Endothelial cell (in vitro differentiated cells): ENCODE measurements at regions not wholly inside any gene's neighbourhood (a gene's known extent, or its start where the extent isn't known, plus 50 kb on each side); places are given as distances from the start of the nearest gene placed in this dataset.
A peak's percentile ranks its signal among the peaks of the same experiment; 100 is the strongest.

Source experiments
- DNase-seq: peaks from one replicate; pipeline ENCODE4 v3.0.0; 2021; ENCODE audit warnings: low spot score
- H3K27ac Mint-ChIP-seq: one replicate; pipeline ENCODE4 v1.8.0; 2021; ENCODE audit warnings: mixed read lengths, inconsistent platforms; ENCODE audit not compliant: unreplicated experiment
- H3K27me3 Mint-ChIP-seq: one replicate; pipeline ENCODE4 v1.8.0; 2021; ENCODE audit warnings: mild to moderate bottlenecking, moderate library complexity, mixed read lengths, inconsistent platforms; ENCODE audit not compliant: unreplicated experiment
- H3K36me3 Mint-ChIP-seq: one replicate; pipeline ENCODE4 v1.8.0; 2021; ENCODE audit warnings: mild to moderate bottlenecking, low read depth, mixed read lengths, inconsistent platforms; ENCODE audit not compliant: unreplicated experiment
- H3K4me1 Mint-ChIP-seq: one replicate; pipeline ENCODE4 v1.8.0; 2021; ENCODE audit warnings: mild to moderate bottlenecking, mixed read lengths, inconsistent platforms; ENCODE audit not compliant: unreplicated experiment
- H3K4me3 Mint-ChIP-seq: one replicate; pipeline ENCODE4 v1.8.0; 2021; ENCODE audit warnings: mild to moderate bottlenecking, mixed read lengths, inconsistent platforms; ENCODE audit not compliant: unreplicated experiment
- H3K9me3 Mint-ChIP-seq: one replicate; pipeline ENCODE4 v1.8.0; 2021; ENCODE audit warnings: mixed read lengths, inconsistent platforms; ENCODE audit not compliant: unreplicated experiment
- CTCF ChIP-seq: fragments of 200-600 bp; sonication (generic); IDR thresholded peaks from one replicate; pipeline ENCODE4 v1.5.0; 2021; ENCODE audit warnings: antibody characterized with exemption; ENCODE audit not compliant: unreplicated experiment

- Mint-ChIP-seq H3K27me3 (peaks cover 10% of the 10 kb centered on the region), H3K27ac (no peak overlapping the region), H3K36me3 (peaks cover 12% of the 10 kb centered on the region), H3K9me3 (peaks cover 9% of the 10 kb centered on the region), H3K4me3 (no peak overlapping the region), H3K4me1 (no peaks in the 10 kb centered on the region)
- TF ChIP-seq CTCF: no peak
- peak; percentile 2 for DNase-seq
Observed at GRCh38 chr15:25169318-25169717, 214.5 kb downstream of the SNRPN start.

GRCh38 chr15:25170113-25170731 is 215.4 kb downstream of the SNRPN start:
- peak; percentile 3 for DNase-seq
- peaks cover 19% of the 10 kb centered on the region for H3K36me3 Mint-ChIP-seq
- H3K9me3 Mint-ChIP-seq: peaks cover 16% of the 10 kb centered on the region
- no peaks in the 10 kb centered on the region for H3K4me1 Mint-ChIP-seq
- no peak overlapping the region for H3K4me3 Mint-ChIP-seq
- no peak for TF ChIP-seq CTCF
- H3K27ac Mint-ChIP-seq: no peak overlapping the region
- peaks cover 15% of the 10 kb centered on the region for H3K27me3 Mint-ChIP-seq

DNA sequence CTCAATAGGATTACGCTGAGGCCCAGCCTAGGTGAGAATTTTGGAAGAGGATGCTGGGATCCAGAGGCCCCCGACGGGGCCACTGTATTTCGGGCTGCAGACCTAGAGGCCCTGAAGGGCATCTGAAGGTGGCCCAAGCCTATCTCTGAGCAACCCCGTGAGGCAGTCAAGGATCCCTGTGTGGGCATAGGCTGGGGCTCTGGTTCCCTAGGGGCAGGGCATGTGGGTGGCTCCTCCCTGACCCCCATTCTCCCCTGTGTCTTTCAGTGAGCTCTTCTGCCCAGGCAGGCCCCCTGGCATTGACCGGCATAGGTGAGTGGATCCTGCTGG is 216.0 kb downstream of the SNRPN start:
- no peak overlapping the region for H3K27ac Mint-ChIP-seq
- no peak overlapping the region for H3K4me3 Mint-ChIP-seq
- TF ChIP-seq CTCF: no peak
- no peaks in the 10 kb centered on the region for H3K4me1 Mint-ChIP-seq
- no peak for DNase-seq
- H3K9me3 Mint-ChIP-seq: peaks cover 16% of the 10 kb centered on the region
- H3K27me3 Mint-ChIP-seq: peaks cover 16% of the 10 kb centered on the region
- peaks cover 19% of the 10 kb centered on the region for H3K36me3 Mint-ChIP-seq

DNA sequence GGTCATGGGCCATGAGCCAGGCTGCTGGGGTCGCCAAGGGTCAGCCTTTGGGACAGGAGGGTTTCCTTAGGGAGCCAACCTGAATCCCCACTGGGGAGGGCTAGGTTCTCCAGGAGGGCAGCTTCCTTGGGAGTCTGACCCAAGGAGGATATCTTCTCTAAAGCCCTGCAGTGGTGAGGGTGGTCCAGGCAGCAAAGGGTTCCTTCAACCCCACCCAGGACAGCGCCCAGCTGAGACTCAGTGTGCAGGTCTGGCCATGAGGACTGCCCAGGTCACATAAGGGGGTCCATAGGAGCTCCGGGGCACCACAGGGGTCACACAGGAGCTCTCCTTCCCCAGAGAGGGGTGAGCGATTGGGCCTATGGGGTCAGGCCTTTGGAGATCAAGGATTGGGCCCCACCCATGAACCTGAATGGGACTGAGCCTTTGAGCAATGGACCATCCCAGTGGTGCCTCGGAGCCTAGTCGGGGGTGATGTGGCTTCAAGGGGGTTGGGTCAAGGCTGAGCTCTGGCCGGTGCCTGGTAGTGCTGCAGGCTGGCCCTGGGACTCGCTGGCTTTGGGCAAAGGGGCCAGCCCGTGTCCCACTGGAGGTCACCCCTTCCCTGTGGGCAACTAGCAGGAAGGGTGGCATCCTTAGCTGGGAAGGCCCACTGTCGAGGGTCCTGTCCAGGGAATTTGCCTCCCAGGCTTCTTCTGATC is 216.5 kb downstream of the SNRPN start:
- no peak for TF ChIP-seq CTCF
- Mint-ChIP-seq H3K36me3 (peaks cover 19% of the 10 kb centered on the region), H3K27me3 (peaks cover 18% of the 10 kb centered on the region), H3K4me3 (no peak overlapping the region), H3K4me1 (no peaks in the 10 kb centered on the region), H3K9me3 (peaks cover 22% of the 10 kb centered on the region), H3K27ac (no peak overlapping the region)
- peak; percentile 1 for DNase-seq
